Heart left ventricle (tissue), 13 donors: ENCODE measurements at regions not wholly inside any gene's neighbourhood (a gene's known extent, or its start where the extent isn't known, plus 50 kb on each side); places are given as distances from the start of the nearest gene placed in this dataset.

ENCODE experiments used
- CTCF ChIP-seq, 12 donors: fragments of 200-600 bp; sonication (generic) in 4 of 12; IDR thresholded peaks; one replicate each; pipeline versions ENCODE4 v1.5.0 to v1.8.0; 2018 to 2022; ENCODE audit warnings: antibody characterized with exemption in 12 of 12, mild to moderate bottlenecking in 5 of 12
- POLR2A ChIP-seq, 2 donors: fragments of 450-650 bp; IDR thresholded peaks; one replicate each; pipeline ENCODE4 v1.6.1; 2017; ENCODE audit warnings: antibody characterized with exemption in 2 of 2, mild to moderate bottlenecking in 2 of 2, moderate library complexity in 2 of 2
- donor health status: ischemic (EF 13 %, LVEDD 7.1; RV severe dilation, severe dysfunction).
- donor health status: DM: no; HTN: yes; CAD: no.
- donor health status: DM: no; HTN: no; CAD: no.
- donor health status: ischemic (EF 25% LVEDD 6.9; RV normal size, moderate dysfunction).
- donor health status: ischemic (EF 25% LVEDD 5.7; RV mildly dilated, moderate dysfunction).
- donor health status: ischemic (EF 35%, LVEDD 5.7; RV mildly dilated, moderate dysfunction).
- donor health status: nonischemic (EF 11% LVEDD 7.7; RV severe dilation, severe dysfunction).
- donor health status: DM: yes; HTN: yes; CAD: no.
- donor health status: PGD.
- donor health status: ischemic (EF 29% LVEDD 5.4; RV normal size, mild dysfunction).
- donor health status: nonischemic (EF 23%, LVEDD 6.1; RV moderate dilation, normal function).

- no peak for TF ChIP-seq CTCF (IDR thresholded peaks at IDR 0.05)
- no peak for TF ChIP-seq POLR2A (IDR thresholded peaks at IDR 0.05)
Observed at GRCh38 chr4:138841343-138841742, 174.2 kb upstream of the NOCT start.
